NCI-H2196 (cell line): ENCODE measurements at regions not wholly inside any gene's neighbourhood (a gene's known extent, or its start where the extent isn't known, plus 50 kb on each side); places are given as distances from the start of the nearest gene placed in this dataset.
A peak's percentile ranks its signal among the peaks of the same experiment; 100 is the strongest.

ENCODE experiments used
- DNase-seq: peaks from one replicate; lab custom pipeline; 2025; ENCODE audit not compliant: unreplicated experiment; lab: John Stamatoyannopoulos, UW

GRCh38 chr18:39801848-39802247 lies 2153.2 kb upstream of the PIK3C3 start:
- no peak for DNase-seq

- no peak for DNase-seq
Observed at GRCh38 chr18:39801010-39801409, 2154.0 kb upstream of the PIK3C3 start.

GRCh38 chr18:39799006-39799405 lies 2156.0 kb upstream of the PIK3C3 start:
- peak; percentile 45 for DNase-seq

- no peak for DNase-seq
Observed at GRCh38 chr18:39796393-39796792, 2158.6 kb upstream of the PIK3C3 start.

- DNase-seq: no peak
Observed at GRCh38 chr18:39795350-39795749, 2159.7 kb upstream of the PIK3C3 start.

GRCh38 chr18:39793609-39794008 lies 2161.4 kb upstream of the PIK3C3 start:
- DNase-seq: no peak

GRCh38 chr18:39788383-39788782 lies 2166.7 kb upstream of the PIK3C3 start:
- no peak for DNase-seq

GRCh38 chr18:39786477-39786876 lies 2168.6 kb upstream of the PIK3C3 start:
- no peak for DNase-seq

GRCh38 chr18:39784541-39784940 lies 2170.5 kb upstream of the PIK3C3 start:
- DNase-seq: no peak

GRCh38 chr18:39781565-39781964 lies 2173.5 kb upstream of the PIK3C3 start:
- DNase-seq: no peak

- no peak for DNase-seq
Observed at GRCh38 chr18:39780774-39781173, 2174.3 kb upstream of the PIK3C3 start.

GRCh38 chr18:39779926-39780325 lies 2175.1 kb upstream of the PIK3C3 start:
- no peak for DNase-seq

GRCh38 chr18:39776766-39777165 lies 2178.3 kb upstream of the PIK3C3 start:
- no peak for DNase-seq

- no peak for DNase-seq
Observed at GRCh38 chr18:39774957-39775598, 2180.0 kb upstream of the PIK3C3 start.

- DNase-seq: no peak
Observed at GRCh38 chr18:39773646-39774045, 2181.4 kb upstream of the PIK3C3 start.

GRCh38 chr18:39772155-39772919 lies 2182.7 kb upstream of the PIK3C3 start:
- no peak for DNase-seq

- DNase-seq: no peak
Observed at GRCh38 chr18:39770399-39770798, 2184.6 kb upstream of the PIK3C3 start.

GRCh38 chr18:39764873-39765272 lies 2190.2 kb upstream of the PIK3C3 start:
- DNase-seq: no peak

GRCh38 chr18:39761273-39761672 lies 2193.8 kb upstream of the PIK3C3 start:
- DNase-seq: no peak

- DNase-seq: no peak
Observed at GRCh38 chr18:39759926-39760325, 2194.3 kb upstream of the CELF4 start.

GRCh38 chr18:39753178-39753577 lies 2187.6 kb upstream of the CELF4 start:
- DNase-seq: no peak

- no peak for DNase-seq
Observed at GRCh38 chr18:39752351-39752750, 2186.8 kb upstream of the CELF4 start.

- DNase-seq: no peak
Observed at GRCh38 chr18:39751921-39752320, 2186.3 kb upstream of the CELF4 start.
